ENCODE measurements at regions not wholly inside any gene's neighbourhood (a gene's known extent, or its start where the extent isn't known, plus 50 kb on each side); places are given as distances from the start of the nearest gene placed in this dataset.

DNA sequence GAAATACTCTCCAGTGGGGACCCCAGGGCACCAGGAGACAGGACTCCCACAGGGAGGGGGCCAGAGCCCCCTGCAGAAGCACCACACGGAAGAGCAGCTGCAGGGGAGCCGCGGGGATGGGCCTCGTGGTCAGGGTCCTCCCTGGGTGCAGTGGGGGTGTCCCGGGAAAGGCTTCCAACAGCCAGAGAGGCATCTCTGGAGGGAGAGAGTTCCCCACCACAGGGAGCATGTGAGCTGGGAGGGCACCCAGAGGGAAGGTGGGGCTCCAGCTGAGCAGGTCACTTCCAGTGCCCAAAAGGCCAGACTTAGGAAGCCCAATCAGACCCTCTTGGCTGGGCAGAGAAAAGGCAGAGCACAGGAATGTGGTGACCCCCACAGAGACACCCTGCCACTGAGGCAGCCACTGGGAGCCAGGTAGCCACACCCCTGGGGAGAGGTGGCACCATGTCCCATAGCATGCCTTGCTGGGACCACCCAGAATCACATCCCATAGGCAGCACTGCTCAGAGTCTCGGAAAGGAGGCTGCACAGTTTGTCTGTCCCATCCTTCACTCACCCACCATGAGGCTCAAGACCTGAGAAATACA is 49.9 kb upstream of the LMO1 start:
- 83% methylated on average over 6 of the region's 6 CpGs for WGBS (ENCODE audit: low lambda C conversion rate, missing lambda C conversion rate)

More for the DNA sequence above, 49.9 kb upstream of the LMO1 start:
- H3K27me3 ChIP-seq = peaks cover 6% of the 10 kb centered on the region
- H3K4me1 ChIP-seq (ENCODE audit: insufficient read depth) = no peaks in the 10 kb centered on the region
- TF ChIP-seq EZH2 (IDR thresholded peaks at IDR 0.05; ENCODE audit: borderline replicate concordance) (no peak), CTCF (IDR thresholded peaks at IDR 0.05; ENCODE audit: poor library complexity) (no peak), EZH2phosphoT487 (IDR thresholded peaks at IDR 0.05; ENCODE audit: low read depth, severe bottlenecking, unreplicated experiment) (no peak)
- H3K9me3 ChIP-seq (ENCODE audit: low read depth) = no peaks in the 10 kb centered on the region
- DNase-seq (ENCODE audit: low spot score) = no peak
- no peak overlapping the region for H3K27ac ChIP-seq
- no peaks in the 10 kb centered on the region for H3K36me3 ChIP-seq (replicated peaks; ENCODE audit: insufficient read depth, low read depth)
- no peak overlapping the region for H3K4me2 ChIP-seq
- no peaks in the 10 kb centered on the region for H4K20me1 ChIP-seq (ENCODE audit: insufficient read depth, poor library complexity, severe bottlenecking)
- H3K4me3 ChIP-seq = no peak overlapping the region
- no peak overlapping the region for H2AFZ ChIP-seq
- no peaks in the 10 kb centered on the region for H3K79me2 ChIP-seq
- no peaks in the 10 kb centered on the region for H3K9me2 ChIP-seq (replicated peaks; ENCODE audit: insufficient read depth)

Data from hepatocyte (in vitro differentiated cells).